CD8-positive, alpha-beta memory T cell (primary cell): ENCODE measurements at regions not wholly inside any gene's neighbourhood (a gene's known extent, or its start where the extent isn't known, plus 50 kb on each side); places are given as distances from the start of the nearest gene placed in this dataset.

Experiments
- CTCF ChIA-PET: fragments of 350-600 bp; sonication (Branson Sonifier 250); formaldehyde crosslinking; loops from one replicate; lab custom pipeline; 2021; ENCODE audit warnings: antibody characterized with exemption; lab: Charles Lee
- POLR2A ChIA-PET: fragments of 350-600 bp; sonication (Branson Sonifier 250); formaldehyde crosslinking; loops from one replicate; lab custom pipeline; 2021; ENCODE audit warnings: antibody characterized with exemption; lab: Charles Lee
- DNase-seq, 5 donors: peaks; one replicate each; pipeline versions ENCODE4 v3.0.0 to v3.0.0-alpha.2; 2020 to 2022; ENCODE audit warnings: mixed read lengths in 1 of 5
- H3K27ac ChIP-seq: one replicate; pipeline ENCODE4 v1.7.0; 2013; ENCODE audit warnings: low read depth, mild to moderate bottlenecking, low read length, moderate library complexity
- H3K27me3 ChIP-seq: 2 replicates; pipeline ENCODE4 v1.7.0; 2013; ENCODE audit warnings: low read length, mild to moderate bottlenecking; ENCODE audit not compliant: insufficient read depth, poor library complexity, severe bottlenecking
- H3K36me3 ChIP-seq: 2 replicates; pipeline ENCODE4 v1.7.0; 2013; ENCODE audit warnings: mild to moderate bottlenecking, low read length, moderate library complexity; ENCODE audit not compliant: insufficient read depth
- H3K4me1 ChIP-seq: 2 replicates; pipeline ENCODE4 v1.7.0; 2013; ENCODE audit warnings: mild to moderate bottlenecking, low read length, moderate library complexity; ENCODE audit not compliant: insufficient read depth
- H3K4me3 ChIP-seq: 2 replicates; pipeline ENCODE4 v1.7.0; 2013; ENCODE audit warnings: mild to moderate bottlenecking, low read length
- H3K9me3 ChIP-seq: 2 replicates; pipeline ENCODE4 v1.7.0; 2013; ENCODE audit warnings: mild to moderate bottlenecking, low read length
- H3K27ac Mint-ChIP-seq, 8 donors: one replicate each; pipeline ENCODE4 v1.8.0; 2020 to 2021; ENCODE audit warnings: mixed read lengths in 8 of 8, mild to moderate bottlenecking in 6 of 8, inconsistent platforms in 3 of 8, moderate library complexity in 3 of 8
- H3K27me3 Mint-ChIP-seq, 2 donors: one replicate each; pipeline ENCODE4 v1.8.0; 2020 to 2021; ENCODE audit warnings: mixed read lengths in 2 of 2, mild to moderate bottlenecking in 1 of 2, moderate library complexity in 1 of 2
- H3K36me3 Mint-ChIP-seq, 3 donors: one replicate each; pipeline ENCODE4 v1.8.0; 2020 to 2021; ENCODE audit warnings: mixed read lengths in 3 of 3, inconsistent platforms in 1 of 3, mild to moderate bottlenecking in 1 of 3
- H3K4me1 Mint-ChIP-seq, 3 donors: one replicate each; pipeline ENCODE4 v1.8.0; 2020 to 2021; ENCODE audit warnings: mixed read lengths in 3 of 3, inconsistent platforms in 1 of 3, mild to moderate bottlenecking in 1 of 3
- H3K4me3 Mint-ChIP-seq, 7 donors: one replicate each; pipeline ENCODE4 v1.8.0; 2020 to 2021; ENCODE audit warnings: mixed read lengths in 7 of 7, mild to moderate bottlenecking in 6 of 7, moderate library complexity in 4 of 7, inconsistent platforms in 2 of 7
- H3K9me3 Mint-ChIP-seq, 5 donors: one replicate each; pipeline ENCODE4 v1.8.0; 2020 to 2022; ENCODE audit warnings: mixed read lengths in 5 of 5, mild to moderate bottlenecking in 3 of 5, moderate library complexity in 2 of 5, inconsistent platforms in 1 of 5

DNA sequence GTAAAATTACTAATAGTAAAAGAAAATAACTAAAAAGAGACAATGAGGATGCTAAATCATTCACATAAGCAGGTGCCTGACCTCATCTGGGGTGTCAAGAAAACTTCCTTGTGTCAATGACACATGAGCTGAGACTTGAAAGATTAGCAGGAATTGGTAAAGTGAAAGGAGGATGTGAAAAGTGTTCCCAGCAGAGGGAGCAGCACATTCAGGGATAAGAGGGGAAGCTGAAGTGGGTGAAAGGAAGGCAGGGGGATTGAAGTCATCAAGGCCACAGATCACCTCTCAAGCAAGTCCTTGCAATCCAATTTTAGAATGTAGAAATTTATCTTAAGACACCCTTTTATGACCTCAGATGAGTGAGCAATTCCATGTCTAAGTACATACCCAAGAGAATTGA, 60.2 kb upstream of the ACP3 start:
- Histone ChIP-seq H3K36me3 (no peaks in the 10 kb centered on the region), H3K4me3 (no peak overlapping the region), H3K27ac (no peak overlapping the region), H3K4me1 (no peaks in the 10 kb centered on the region), H3K27me3 (no peaks in the 10 kb centered on the region), H3K9me3 (no peaks in the 10 kb centered on the region)
- Mint-ChIP-seq H3K4me1 (no peaks in the 10 kb centered on the region), H3K36me3 (no peaks in the 10 kb centered on the region), H3K4me3 (no peak overlapping the region), H3K27ac (no peak overlapping the region), H3K9me3 (no peaks in the 10 kb centered on the region), H3K27me3 (no peaks in the 10 kb centered on the region)
- no peak for DNase-seq
- ChIA-PET POLR2A (no interaction called here), CTCF (no interaction called here)

DNA sequence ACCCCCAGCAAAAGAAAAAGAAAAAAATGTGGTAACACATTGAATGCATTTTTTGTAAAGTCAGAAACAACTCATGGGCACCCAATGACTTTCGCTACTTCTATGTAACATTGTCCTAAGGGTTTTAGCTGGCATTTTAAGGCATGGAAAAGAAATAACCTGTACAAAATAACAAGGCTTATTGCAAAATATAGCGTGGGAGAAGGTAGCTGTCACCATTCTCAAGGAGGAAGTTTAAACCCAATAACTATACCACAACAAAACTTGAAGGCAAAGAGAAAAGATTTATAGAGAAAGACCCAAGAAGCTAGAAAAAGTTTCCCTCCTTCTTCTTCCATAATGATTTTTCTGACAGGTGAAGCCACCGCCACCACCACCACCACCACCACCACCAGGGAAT, 55.7 kb upstream of the ACP3 start:
- CTCF ChIA-PET = interaction anchor here (1.8 kb wide), 1 partner anchor 12 kb away, joined by 4 read pairs; no protein-coding TSS in a partner anchor
- DNase-seq = no peak

DNA sequence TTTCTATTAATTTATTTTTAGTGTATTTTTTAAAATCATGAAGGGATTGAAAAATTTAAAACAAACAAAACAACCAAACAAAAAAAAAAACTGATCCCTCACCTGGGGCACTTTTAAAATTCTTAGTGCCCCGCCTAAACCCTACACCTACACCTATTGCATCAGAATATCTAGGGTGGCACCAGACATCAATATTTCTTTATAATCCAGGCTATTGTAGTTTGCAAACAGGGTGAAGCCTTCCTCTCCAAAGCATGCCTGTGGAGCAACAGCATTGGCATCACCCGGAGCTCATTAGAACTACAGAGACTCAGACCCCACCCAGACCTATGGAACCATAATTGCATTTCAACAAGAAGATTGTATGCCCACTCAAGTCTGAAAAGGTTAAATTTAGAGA, 54.9 kb upstream of the ACP3 start:
- Histone ChIP-seq H3K36me3 (no peaks in the 10 kb centered on the region), H3K27me3 (no peaks in the 10 kb centered on the region), H3K9me3 (no peaks in the 10 kb centered on the region), H3K4me1 (no peaks in the 10 kb centered on the region), H3K4me3 (no peak overlapping the region), H3K27ac (no peak overlapping the region)
- ChIA-PET CTCF (no interaction called here), POLR2A (no interaction called here)
- no peaks in the 10 kb centered on the region for H3K9me3 Mint-ChIP-seq
- no peaks in the 10 kb centered on the region for H3K4me1 Mint-ChIP-seq
- H3K27ac Mint-ChIP-seq = no peak overlapping the region
- H3K36me3 Mint-ChIP-seq = no peaks in the 10 kb centered on the region
- no peak for DNase-seq
- H3K4me3 Mint-ChIP-seq = no peak overlapping the region
- peaks cover 4 to 10% of the 10 kb centered on the region in 2 donors for H3K27me3 Mint-ChIP-seq

More for the DNA sequence above, 55.7 kb upstream of the ACP3 start:
- no peak overlapping the region for H3K27ac ChIP-seq
- H3K4me1 Mint-ChIP-seq = no peaks in the 10 kb centered on the region
- no peaks in the 10 kb centered on the region for H3K27me3 ChIP-seq
- H3K9me3 ChIP-seq = no peaks in the 10 kb centered on the region
- H3K4me3 Mint-ChIP-seq = no peak overlapping the region
- H3K36me3 Mint-ChIP-seq = no peaks in the 10 kb centered on the region
- no peaks in the 10 kb centered on the region for H3K9me3 Mint-ChIP-seq
- no peaks in the 10 kb centered on the region for H3K36me3 ChIP-seq
- POLR2A ChIA-PET = no interaction called here
- H3K27me3 Mint-ChIP-seq = peaks cover 4 to 10% of the 10 kb centered on the region in 2 donors
- H3K4me3 ChIP-seq = no peak overlapping the region
- no peak overlapping the region for H3K27ac Mint-ChIP-seq
- no peaks in the 10 kb centered on the region for H3K4me1 ChIP-seq

DNA sequence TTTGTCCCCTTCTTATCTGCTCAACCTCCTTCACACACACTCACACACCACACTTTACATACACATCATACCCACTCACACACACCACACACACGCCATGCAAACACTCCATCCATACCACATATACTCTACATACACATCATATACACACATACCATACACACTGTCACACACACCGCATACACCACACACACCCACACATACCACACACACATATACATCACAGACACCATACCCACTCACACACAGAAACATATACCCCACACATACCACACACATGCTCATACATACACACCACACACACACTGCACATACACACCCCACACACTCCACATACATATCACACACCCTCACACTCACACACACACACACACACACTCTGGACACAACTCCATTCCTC, 54.3 kb upstream of the ACP3 start:
- Mint-ChIP-seq H3K9me3 (no peaks in the 10 kb centered on the region), H3K4me3 (no peak overlapping the region), H3K27me3 (peaks cover 5 to 10% of the 10 kb centered on the region in 2 donors), H3K27ac (no peak overlapping the region), H3K4me1 (no peaks in the 10 kb centered on the region), H3K36me3 (no peaks in the 10 kb centered on the region)
- no peaks in the 10 kb centered on the region for H3K9me3 ChIP-seq
- no peak for DNase-seq
- CTCF ChIA-PET = no interaction called here
- POLR2A ChIA-PET = no interaction called here
- H3K4me1 ChIP-seq = no peaks in the 10 kb centered on the region
- H3K27ac ChIP-seq = no peak overlapping the region
- H3K36me3 ChIP-seq = no peaks in the 10 kb centered on the region
- H3K27me3 ChIP-seq = no peaks in the 10 kb centered on the region
- H3K4me3 ChIP-seq = no peak overlapping the region

DNA sequence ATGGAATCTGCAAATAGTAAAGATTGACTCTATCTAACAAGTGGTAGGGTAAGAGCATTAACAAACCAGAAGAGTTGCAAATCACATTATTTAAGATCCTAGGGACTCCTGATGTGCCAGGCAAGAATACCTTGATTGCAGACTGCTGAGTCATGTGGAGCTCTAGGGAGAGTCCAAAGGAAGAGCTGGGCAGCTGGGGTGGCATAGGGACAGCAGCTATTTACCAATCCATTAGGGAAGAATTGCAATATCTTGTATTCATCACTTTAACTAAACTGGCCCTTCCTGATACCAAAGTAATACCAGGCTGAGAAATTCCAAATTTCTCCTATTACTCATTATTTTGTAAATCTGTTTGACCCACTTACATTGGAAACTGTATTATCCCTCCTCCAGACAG, 52.2 kb upstream of the ACP3 start:
- Histone ChIP-seq H3K27me3 (no peaks in the 10 kb centered on the region), H3K36me3 (no peaks in the 10 kb centered on the region)

DNA sequence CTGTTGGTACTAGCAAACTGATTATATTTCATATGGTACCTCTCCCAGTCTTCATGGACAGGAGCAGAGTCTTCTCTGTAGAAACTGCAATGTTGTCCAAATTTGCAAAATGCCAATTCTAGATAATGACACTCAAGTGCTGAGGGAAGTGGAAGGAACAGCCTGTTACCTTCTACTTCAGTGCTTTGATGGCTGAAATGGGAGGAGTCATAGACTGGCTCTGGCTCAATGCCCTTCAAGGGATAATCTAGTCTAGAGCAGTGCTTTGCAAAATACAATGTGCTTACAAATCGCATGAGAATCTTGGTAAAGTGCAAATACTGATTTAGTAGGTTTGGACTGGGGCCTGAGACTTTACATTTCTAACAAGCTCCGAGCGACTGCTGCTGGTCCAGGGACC, 51.7 kb upstream of the ACP3 start:
- no peaks in the 10 kb centered on the region for H3K9me3 Mint-ChIP-seq
- Histone ChIP-seq H3K9me3 (no peaks in the 10 kb centered on the region), H3K36me3 (no peaks in the 10 kb centered on the region), H3K4me1 (no peaks in the 10 kb centered on the region), H3K27me3 (no peaks in the 10 kb centered on the region), H3K27ac (no peak overlapping the region), H3K4me3 (no peak overlapping the region)
- CTCF ChIA-PET = no interaction called here
- peaks cover 6 to 16% of the 10 kb centered on the region in 2 donors for H3K27me3 Mint-ChIP-seq
- POLR2A ChIA-PET = no interaction called here
- H3K27ac Mint-ChIP-seq = no peak overlapping the region
- no peaks in the 10 kb centered on the region for H3K4me1 Mint-ChIP-seq
- no peak for DNase-seq
- no peaks in the 10 kb centered on the region for H3K36me3 Mint-ChIP-seq
- no peak overlapping the region for H3K4me3 Mint-ChIP-seq

More for the DNA sequence above, 52.2 kb upstream of the ACP3 start:
- ChIA-PET CTCF (no interaction called here), POLR2A (no interaction called here)
- Mint-ChIP-seq H3K27me3 (peaks cover 5 to 16% of the 10 kb centered on the region in 2 donors), H3K27ac (no peak overlapping the region), H3K4me3 (no peak overlapping the region), H3K36me3 (no peaks in the 10 kb centered on the region), H3K9me3 (no peaks in the 10 kb centered on the region), H3K4me1 (no peaks in the 10 kb centered on the region)
- no peak for DNase-seq
- H3K27ac ChIP-seq = no peak overlapping the region
- H3K4me1 ChIP-seq = no peaks in the 10 kb centered on the region
- H3K9me3 ChIP-seq = no peaks in the 10 kb centered on the region
- H3K4me3 ChIP-seq = no peak overlapping the region

DNA sequence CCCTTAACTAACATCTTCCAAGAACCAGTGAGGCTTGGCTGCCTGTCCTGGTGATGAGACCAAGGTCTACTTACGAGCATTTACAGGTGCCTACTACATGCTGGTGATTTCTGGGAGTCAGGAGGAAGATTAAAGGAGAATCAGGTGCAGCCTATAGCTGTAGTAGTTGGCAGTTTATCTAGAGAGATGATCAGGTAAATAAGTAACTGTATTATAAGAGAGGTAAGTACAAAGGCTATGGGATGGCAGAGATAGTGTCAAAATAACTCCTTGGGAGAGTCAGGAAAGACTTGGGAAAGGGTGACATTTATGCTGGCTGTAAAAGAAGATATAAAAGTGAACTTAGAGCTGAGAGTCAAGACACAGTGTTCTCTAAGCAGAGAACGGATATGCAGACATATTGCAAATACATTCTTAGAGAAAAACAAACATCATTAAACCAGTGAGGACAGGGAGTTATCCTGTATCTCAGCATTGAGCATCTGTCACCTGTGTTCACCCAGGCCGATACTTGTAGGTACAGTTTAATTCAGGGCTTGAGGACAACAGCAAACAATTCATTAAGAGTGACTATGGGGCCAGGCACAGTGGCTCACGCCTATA, 49.7 kb upstream of the ACP3 start:
- H3K36me3 Mint-ChIP-seq = no peaks in the 10 kb centered on the region

More for the DNA sequence above, 49.7 kb upstream of the ACP3 start:
- Mint-ChIP-seq H3K4me3 (no peak overlapping the region), H3K9me3 (no peaks in the 10 kb centered on the region), H3K27ac (no peak overlapping the region), H3K27me3 (peaks cover 7 to 20% of the 10 kb centered on the region in 2 donors), H3K4me1 (no peaks in the 10 kb centered on the region)
- Histone ChIP-seq H3K4me3 (no peak overlapping the region), H3K27me3 (no peaks in the 10 kb centered on the region), H3K36me3 (no peaks in the 10 kb centered on the region), H3K9me3 (no peaks in the 10 kb centered on the region), H3K27ac (no peak overlapping the region), H3K4me1 (no peaks in the 10 kb centered on the region)
- ChIA-PET CTCF (no interaction called here), POLR2A (no interaction called here)
- no peak for DNase-seq
